ENCODE measurements at regions not wholly inside any gene's neighbourhood (a gene's known extent, or its start where the extent isn't known, plus 50 kb on each side); places are given as distances from the start of the nearest gene placed in this dataset.

- no peak for DNase-seq
Observed at GRCh38 chr13:50699874-50700663, 143.4 kb downstream of the DLEU7 start.

- no peak for DNase-seq
Observed at GRCh38 chr13:50700664-50701305, 142.7 kb downstream of the DLEU7 start.

GRCh38 chr13:50701469-50701868, 142.0 kb downstream of the DLEU7 start:
- DNase-seq, result no peak

DNA sequence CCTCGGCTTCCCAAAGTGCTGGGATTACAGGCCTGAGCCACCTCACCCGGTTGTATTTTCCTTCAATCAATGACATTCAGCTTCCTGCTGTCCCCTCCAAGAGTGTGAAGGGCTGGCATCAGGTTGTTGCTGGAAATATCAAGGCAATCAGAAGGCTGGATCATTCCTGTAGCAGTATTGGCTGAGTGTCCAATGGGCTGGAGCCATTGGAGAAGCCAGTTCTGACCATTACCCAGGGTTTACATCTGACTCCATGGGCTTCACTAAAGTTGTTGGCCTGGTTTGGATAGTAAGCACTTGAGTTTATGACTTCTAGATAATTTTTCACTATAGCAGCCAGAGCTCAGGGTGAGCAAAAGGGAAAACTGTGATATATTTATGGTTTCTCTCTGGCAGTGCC, 137.0 kb downstream of the DLEU7 start:
- no peak for DNase-seq

- DNase-seq, result no peak
Observed at GRCh38 chr13:50707628-50708027, 135.9 kb downstream of the DLEU7 start.

GRCh38 chr13:50708461-50708860, 135.0 kb downstream of the DLEU7 start:
- DNase-seq, result no peak

DNA sequence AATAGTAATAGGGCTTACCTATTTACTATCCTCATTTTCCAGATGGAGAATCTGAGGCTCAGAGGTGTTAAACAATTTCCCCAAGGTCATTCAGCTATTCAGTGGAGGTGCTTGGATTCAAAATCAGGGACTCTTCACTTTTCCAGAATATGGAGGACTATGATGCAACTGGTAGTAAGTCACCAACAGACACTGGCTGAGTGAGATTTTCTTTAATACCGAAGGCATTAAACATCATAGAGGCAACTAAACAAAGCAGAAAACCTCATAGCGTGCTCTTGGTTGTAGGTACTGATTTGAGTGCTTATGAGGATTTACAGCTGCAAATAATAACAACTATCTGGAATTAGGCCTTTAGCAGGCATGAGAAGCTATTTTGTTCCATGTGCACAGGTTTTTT, 134.4 kb downstream of the DLEU7 start:
- no peak for DNase-seq

DNA sequence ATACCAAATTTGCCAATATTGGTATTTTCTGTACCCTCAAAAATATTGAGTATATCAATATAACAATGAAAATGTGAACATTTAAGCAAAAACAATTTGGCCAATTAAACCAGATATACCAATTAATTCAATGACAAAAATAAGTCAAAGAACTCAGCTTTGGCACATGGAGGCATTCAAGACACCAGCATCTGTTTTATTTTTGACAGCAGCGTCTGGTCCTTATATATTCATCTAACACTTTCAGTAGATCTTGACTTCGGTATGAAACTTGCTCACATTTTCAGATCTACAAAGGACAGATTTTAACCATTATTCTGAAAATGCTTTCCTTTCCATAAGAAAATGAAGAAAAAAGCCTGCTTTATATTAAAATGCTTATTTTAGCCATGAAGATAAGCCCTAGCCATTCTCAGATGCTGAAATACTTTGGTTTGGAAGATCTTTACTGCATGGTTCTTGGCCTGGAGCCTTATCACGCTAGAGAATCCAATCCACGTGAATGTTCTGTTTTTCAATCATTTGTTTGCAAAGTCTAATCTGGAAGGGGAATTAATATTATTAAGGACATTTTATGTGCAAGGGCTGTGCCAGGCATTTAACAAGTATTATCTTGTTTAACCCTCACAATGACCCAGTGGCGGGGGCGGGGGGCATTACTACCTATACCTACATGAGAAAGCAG, 132.2 kb downstream of the DLEU7 start:
- DNase-seq, result no peak

- DNase-seq, result no peak
Observed at GRCh38 chr13:50711996-50712395, 131.5 kb downstream of the DLEU7 start.

- DNase-seq, result no peak
Observed at GRCh38 chr13:50712456-50712855, 131.0 kb downstream of the DLEU7 start.

- DNase-seq, result no peak
Observed at GRCh38 chr13:50712881-50713280, 130.6 kb downstream of the DLEU7 start.

DNA sequence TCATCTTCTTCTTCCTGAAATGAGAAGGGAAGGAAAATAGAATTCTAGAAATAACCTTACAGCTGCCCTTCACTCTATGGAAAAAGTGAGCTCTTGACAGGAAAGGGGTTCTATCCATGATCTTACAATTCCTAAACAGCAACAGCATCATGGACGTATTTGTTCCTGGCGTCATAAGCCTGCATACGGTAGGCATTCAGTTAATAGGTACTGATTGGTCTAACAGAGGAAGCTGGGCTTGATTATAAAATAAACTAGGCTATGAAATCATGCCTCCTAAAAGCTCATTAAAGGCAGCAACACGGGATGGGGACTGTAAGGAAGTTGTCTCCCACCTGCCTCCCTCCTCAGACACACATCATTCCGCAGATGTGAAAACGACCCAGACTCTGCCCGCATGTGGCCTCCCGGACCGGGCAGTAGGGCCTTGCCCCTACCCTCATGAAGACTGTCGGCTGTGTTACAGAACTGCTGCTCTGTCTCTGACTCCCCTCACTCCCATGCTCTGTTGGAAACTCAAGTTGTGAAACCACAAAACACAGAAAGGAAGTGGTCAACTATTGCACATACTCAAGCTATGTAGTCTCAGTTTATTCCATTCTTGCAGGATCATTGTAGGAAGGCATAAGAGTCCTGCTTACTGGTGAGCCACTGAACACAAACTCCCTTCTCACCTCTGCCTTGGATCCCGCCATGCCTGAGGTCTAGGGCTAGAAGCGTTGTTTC, 129.8 kb downstream of the DLEU7 start:
- no peak for DNase-seq

GRCh38 chr13:50714891-50715290, 128.6 kb downstream of the DLEU7 start:
- no peak for DNase-seq

DNA sequence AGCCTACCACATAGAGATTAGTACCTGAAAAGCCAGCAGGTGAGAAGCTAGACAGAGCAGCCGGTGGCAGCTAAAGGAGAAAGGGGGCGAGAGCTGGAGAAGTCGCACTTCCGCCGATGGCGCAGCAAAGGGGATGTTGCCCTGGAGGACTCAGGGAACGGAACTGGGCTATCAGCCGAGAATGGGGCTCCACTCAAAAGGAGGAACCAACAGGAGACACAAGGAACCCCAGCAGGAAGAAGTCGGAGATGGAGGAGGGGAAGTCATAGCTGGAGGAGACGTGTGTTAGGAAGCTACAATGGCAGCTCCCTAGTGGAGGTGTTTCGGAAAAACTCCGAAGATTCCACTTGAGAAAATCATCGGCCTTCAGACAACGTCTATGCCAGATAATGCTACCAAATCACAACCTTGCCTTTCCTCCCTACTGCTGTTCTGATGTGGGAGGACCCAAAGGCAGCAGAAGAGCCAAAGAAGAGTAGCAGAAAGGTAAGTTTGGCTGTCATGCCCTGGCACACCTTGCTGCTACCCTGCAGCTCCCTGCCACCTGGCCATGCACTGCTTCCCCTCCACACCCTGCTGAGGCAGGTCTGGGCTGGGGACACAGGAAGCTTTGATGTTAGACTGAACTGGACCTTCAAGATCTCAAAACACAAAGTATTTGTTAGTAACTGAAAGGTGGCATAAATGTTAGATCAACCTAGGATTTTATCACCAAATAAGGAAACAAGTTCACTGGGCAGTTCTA, 127.9 kb downstream of the DLEU7 start:
- DNase-seq, result no peak

DNA sequence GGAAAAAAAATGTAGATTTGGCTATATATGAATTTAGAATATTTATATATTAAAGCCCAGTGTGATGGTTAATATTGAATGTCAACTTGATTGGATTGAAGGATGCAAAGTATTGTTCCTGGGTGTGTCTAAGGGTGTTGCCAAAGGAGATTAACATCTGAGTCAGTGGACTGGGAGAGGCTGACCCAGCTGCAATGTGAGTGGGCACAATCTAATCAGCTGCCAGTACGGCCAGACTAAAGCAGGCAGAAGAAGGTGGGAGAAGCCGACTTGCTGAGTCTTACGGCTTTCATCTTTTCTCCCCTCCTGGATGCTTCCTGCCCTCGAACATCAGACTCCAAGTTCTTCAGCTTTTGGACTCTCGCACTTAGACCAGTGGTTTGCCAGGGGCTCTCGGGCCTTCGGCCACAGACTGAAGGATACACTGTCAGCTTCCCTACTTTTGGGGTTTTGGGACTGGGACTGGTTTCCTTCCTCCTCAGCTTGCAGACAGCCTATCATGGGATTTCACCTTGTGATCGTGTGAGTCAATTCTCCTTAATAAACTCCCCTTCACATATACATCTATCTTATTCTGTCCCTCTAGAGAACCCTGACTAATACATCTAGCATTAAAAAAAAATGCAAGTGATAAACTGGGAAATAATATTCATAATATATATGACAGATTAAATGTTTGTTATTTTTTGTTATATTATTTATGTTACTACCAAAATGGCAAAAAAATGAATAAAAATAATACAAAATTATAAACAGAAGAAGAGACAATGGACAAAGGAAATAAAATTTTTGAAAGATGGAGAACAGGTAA, 122.4 kb downstream of the DLEU7 start:
- no peak for DNase-seq

GRCh38 chr13:50721672-50721992, 121.9 kb downstream of the DLEU7 start:
- no peak for DNase-seq

GRCh38 chr13:50722440-50723125, 120.9 kb downstream of the DLEU7 start:
- DNase-seq, result no peak

- no peak for DNase-seq
Observed at GRCh38 chr13:50724438-50724837, 119.1 kb downstream of the DLEU7 start.

- no peak for DNase-seq
Observed at GRCh38 chr13:50724913-50725312, 118.6 kb downstream of the DLEU7 start.

DNA sequence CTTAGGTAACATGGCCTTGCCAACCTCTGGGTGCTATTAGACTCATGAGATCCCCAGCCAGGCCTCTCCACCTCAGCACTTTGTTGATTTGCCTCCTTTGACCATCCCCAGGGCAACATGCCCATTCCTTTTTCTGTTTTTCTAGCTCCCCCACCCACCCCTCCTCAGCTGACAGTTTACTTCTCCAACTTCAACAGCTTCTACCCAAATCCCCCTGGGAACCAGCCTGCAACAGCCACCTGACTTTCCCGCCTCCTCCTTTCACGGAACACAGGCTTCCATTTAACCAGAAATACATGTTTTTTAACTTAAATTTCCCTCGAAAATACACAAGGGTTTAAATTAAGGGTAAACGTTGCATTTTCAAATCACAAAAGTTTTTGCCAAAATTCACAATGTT, 117.3 kb downstream of the DLEU7 start:
- no peak for DNase-seq

DNA sequence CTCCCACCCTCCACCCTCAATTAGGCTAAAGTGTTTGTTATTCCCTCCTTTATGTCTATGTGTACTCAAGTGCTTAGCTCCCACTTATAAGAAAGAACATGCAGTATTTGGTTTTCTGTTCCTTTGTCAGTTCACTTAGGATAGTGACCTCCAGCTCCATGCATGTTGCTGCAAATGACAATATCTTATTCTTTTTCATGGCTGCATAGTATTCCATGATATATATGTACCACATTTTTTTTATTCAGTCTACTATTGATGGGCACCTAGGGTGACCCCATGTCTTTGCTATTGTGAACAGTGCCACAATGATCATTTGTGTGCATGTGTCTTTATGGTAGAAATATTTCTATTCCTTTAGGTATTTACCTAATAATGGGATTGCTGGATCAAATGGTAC, 114.3 kb downstream of the DLEU7 start:
- DNase-seq, result no peak

Measured in T-helper 9 cell (primary cell).